H9 (cell line): ENCODE measurements at regions not wholly inside any gene's neighbourhood (a gene's known extent, or its start where the extent isn't known, plus 50 kb on each side); places are given as distances from the start of the nearest gene placed in this dataset.
A peak's percentile ranks its signal among the peaks of the same experiment; 100 is the strongest.

Experiments used
- DNase-seq: peaks from one replicate; pipeline ENCODE4 v3.0.0-alpha.2; 2017
- H2AFZ ChIP-seq: one replicate; pipeline ENCODE4 v1.6.1; 2013; ENCODE audit warnings: mild to moderate bottlenecking, low read length, control low read depth, moderate library complexity
- H2AK5ac ChIP-seq: 2 replicates; pipeline ENCODE4 v1.6.1; 2013; ENCODE audit warnings: low read length, control low read depth, mixed read lengths; ENCODE audit not compliant: insufficient read length
- H2BK120ac ChIP-seq: one replicate; pipeline ENCODE4 v1.6.1; 2013; ENCODE audit warnings: low read depth, mild to moderate bottlenecking, low read length, control low read depth, inconsistent platforms; ENCODE audit not compliant: poor library complexity, severe bottlenecking
- H2BK12ac ChIP-seq: 2 replicates; pipeline ENCODE4 v1.6.1; 2013; ENCODE audit warnings: low read length, control low read depth, mixed read lengths, low read depth; ENCODE audit not compliant: insufficient read length
- H2BK15ac ChIP-seq: 2 replicates; pipeline ENCODE4 v1.6.1; 2013; ENCODE audit warnings: low read depth, low read length, control low read depth
- H2BK20ac ChIP-seq: one replicate; pipeline ENCODE4 v1.6.1; 2013; ENCODE audit warnings: low read depth, mild to moderate bottlenecking, low read length, control low read depth, inconsistent platforms; ENCODE audit not compliant: poor library complexity, severe bottlenecking
- H2BK5ac ChIP-seq: 2 replicates; pipeline ENCODE4 v1.6.1; 2013; ENCODE audit warnings: low read length, control low read depth, mixed read lengths; ENCODE audit not compliant: insufficient read length
- H3K14ac ChIP-seq: 2 replicates; pipeline ENCODE4 v1.6.1; 2013; ENCODE audit warnings: low read length, control low read depth; ENCODE audit not compliant: insufficient read depth
- H3K18ac ChIP-seq: 2 replicates; pipeline ENCODE4 v1.6.1; 2013; ENCODE audit warnings: low read depth, mild to moderate bottlenecking, mixed read lengths, low read length, control low read depth; ENCODE audit not compliant: insufficient read length
- H3K23ac ChIP-seq: 2 replicates; pipeline ENCODE4 v1.6.1; 2013; ENCODE audit warnings: low read length, control low read depth, mixed read lengths, low read depth; ENCODE audit not compliant: insufficient read length
- H3K23me2 ChIP-seq: 2 replicates; pipeline ENCODE4 v1.6.1; 2013; ENCODE audit warnings: low read depth, mild to moderate bottlenecking, mixed read lengths, low read length, control low read depth; ENCODE audit not compliant: insufficient read length, poor library complexity, severe bottlenecking
- H3K27ac ChIP-seq: 2 replicates; pipeline ENCODE4 v1.5.1; 2013; ENCODE audit warnings: low read length, control low read depth, mixed read lengths, low read depth; ENCODE audit not compliant: insufficient read length
- H3K27me3 ChIP-seq: 2 replicates; pipeline ENCODE4 v1.6.1; 2013; ENCODE audit warnings: low read length, control low read depth, inconsistent platforms; ENCODE audit not compliant: insufficient read depth
- H3K4ac ChIP-seq: 2 replicates; pipeline ENCODE4 v1.6.1; 2013; ENCODE audit warnings: low read depth, mild to moderate bottlenecking, control low read depth, inconsistent platforms, low read length, moderate library complexity
- H3K4me1 ChIP-seq: 2 replicates; pipeline ENCODE4 v1.6.1; 2013; ENCODE audit warnings: low read length, control low read depth, inconsistent platforms; ENCODE audit not compliant: insufficient read depth
- H3K4me2 ChIP-seq: 2 replicates; pipeline ENCODE4 v1.6.1; 2013; ENCODE audit warnings: low read length, control low read depth, mixed read lengths; ENCODE audit not compliant: insufficient read length, insufficient read depth
- H3K56ac ChIP-seq: 2 replicates; pipeline ENCODE4 v1.6.1; 2013; ENCODE audit warnings: low read depth, mild to moderate bottlenecking, mixed read lengths, low read length, control low read depth; ENCODE audit not compliant: insufficient read length
- H3K79me1 ChIP-seq: 2 replicates; pipeline ENCODE4 v1.6.1; 2013; ENCODE audit warnings: low read depth, mild to moderate bottlenecking, moderate library complexity, low read length, control low read depth, inconsistent platforms; ENCODE audit not compliant: insufficient read depth, poor library complexity, severe bottlenecking
- H3K79me2 ChIP-seq: 2 replicates; pipeline ENCODE4 v1.6.1; 2013; ENCODE audit warnings: low read length, control low read depth, inconsistent platforms; ENCODE audit not compliant: insufficient read depth
- H3K9ac ChIP-seq: 2 replicates; pipeline ENCODE4 v1.6.1; 2013; ENCODE audit warnings: low read length, control low read depth, mixed read lengths; ENCODE audit not compliant: insufficient read length; ENCODE audit errors: extremely low read depth
- H3K9me3 ChIP-seq: one replicate; pipeline ENCODE4 v1.6.1; 2013; ENCODE audit warnings: low read depth, low read length, inconsistent platforms; ENCODE audit not compliant: control insufficient read depth
- H3T11ph ChIP-seq: one replicate; pipeline ENCODE4 v1.6.1; 2013; ENCODE audit warnings: mild to moderate bottlenecking, low read length, control low read depth, inconsistent platforms
- H4K20me1 ChIP-seq: one replicate; pipeline ENCODE4 v1.6.1; 2013; ENCODE audit not compliant: control insufficient read depth, insufficient read length, insufficient read depth
- H4K5ac ChIP-seq: 2 replicates; pipeline ENCODE4 v1.6.1; 2013; ENCODE audit warnings: low read depth, mild to moderate bottlenecking, mixed read lengths, low read length, control low read depth; ENCODE audit not compliant: insufficient read length
- H4K8ac ChIP-seq: replicated peaks from 2 replicates; pipeline ENCODE4 v1.6.1; 2013; ENCODE audit warnings: low read length, control low read depth, mixed read lengths, low read depth; ENCODE audit not compliant: insufficient read length
- H4K91ac ChIP-seq: 2 replicates; pipeline ENCODE4 v1.6.1; 2013; ENCODE audit warnings: low read depth, mild to moderate bottlenecking, moderate library complexity, mixed read lengths, low read length, control low read depth; ENCODE audit not compliant: insufficient read length
- H3K27ac Mint-ChIP-seq, 3 experiments: 2 replicates in 2 of 3; 3 replicates in 1 of 3; pipeline ENCODE4 v1.8.0; 2020 to 2021; ENCODE audit warnings: mixed read lengths in 3 of 3, mild to moderate bottlenecking in 1 of 3, moderate library complexity in 1 of 3
- H3K27me3 Mint-ChIP-seq: 2 replicates; pipeline ENCODE4 v1.8.0; 2021; ENCODE audit warnings: low read depth, mild to moderate bottlenecking, moderate library complexity, mixed read lengths
- H3K36me3 Mint-ChIP-seq, 3 experiments: 2 replicates in 2 of 3; 3 replicates in 1 of 3; pipeline ENCODE4 v1.8.0; 2020 to 2021; ENCODE audit warnings: low read depth in 3 of 3, mixed read lengths in 3 of 3; ENCODE audit not compliant: insufficient read depth in 1 of 3
- H3K4me1 Mint-ChIP-seq, 2 experiments: 2 replicates each; pipeline ENCODE4 v1.8.0; 2020; ENCODE audit warnings: mixed read lengths in 2 of 2
- H3K4me3 Mint-ChIP-seq, 2 experiments: 2 replicates in 1 of 2; 3 replicates in 1 of 2; pipeline ENCODE4 v1.8.0; 2020 to 2021; ENCODE audit warnings: mild to moderate bottlenecking in 2 of 2, mixed read lengths in 2 of 2, moderate library complexity in 1 of 2
- H3K9me3 Mint-ChIP-seq, 2 experiments: 2 replicates in 1 of 2; 3 replicates in 1 of 2; pipeline ENCODE4 v1.8.0; 2020; ENCODE audit warnings: mild to moderate bottlenecking in 2 of 2, mixed read lengths in 2 of 2, moderate library complexity in 1 of 2
- WGBS: extraction: QIAGEN DNeasy Blood & Tissue Kit; methylation state at CpG from one replicate; pipeline ENCODE4 v1.1.7; 2013; ENCODE audit warnings: missing lambda C conversion rate, low lambda C conversion rate, mixed read lengths; ENCODE audit not compliant: insufficient read length; ENCODE audit errors: extremely low coverage; 5-methylcytosine and 5-hydroxymethylcytosine counted together
- TF ChIP-seq, protein P1 (sequence below): fragments of 200-600 bp; sonication (generic); conservative IDR thresholded peaks from 3 replicates; pipeline ENCODE4 v1.8.0; 2021; ENCODE audit warnings: antibody characterized with exemption, mild to moderate bottlenecking

DNA sequence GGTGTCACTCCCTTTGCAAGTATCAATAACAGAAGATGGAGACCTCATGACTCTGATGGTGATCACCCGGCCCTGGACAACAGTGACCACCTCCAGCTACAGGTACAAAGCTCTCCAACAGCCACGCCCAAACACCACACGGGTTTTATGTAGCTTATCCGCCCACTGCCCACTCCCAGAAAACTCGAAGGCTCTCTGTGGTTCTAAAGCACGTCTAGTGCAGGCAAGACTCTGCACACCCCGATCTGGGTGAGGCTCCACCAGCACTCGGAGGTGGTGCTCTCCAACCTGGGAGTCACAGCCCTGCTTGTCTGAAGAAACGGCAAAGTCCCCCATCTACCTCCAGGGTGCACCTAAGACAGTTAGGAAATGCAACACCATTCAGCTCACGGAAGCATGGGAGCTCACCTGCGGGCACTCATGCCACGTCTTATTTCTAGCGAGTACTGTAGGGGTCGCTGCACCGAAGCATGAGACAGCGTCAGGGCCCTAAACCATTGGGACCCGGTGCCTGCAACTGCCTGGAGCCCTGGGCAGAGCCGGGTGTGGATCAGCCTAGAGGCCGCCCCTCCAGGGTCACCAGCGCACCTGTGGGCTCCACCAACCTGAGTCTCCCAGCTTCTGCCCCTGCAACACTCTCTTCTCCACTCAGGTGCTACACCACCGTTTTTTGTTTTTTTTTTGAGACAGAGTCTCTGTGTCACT is 58.1 kb upstream of the ZNF354A start:
- no peak overlapping the region for H2BK15ac ChIP-seq
- H3K23ac ChIP-seq: no peak overlapping the region
- peaks cover 3% of the 10 kb centered on the region in 2 experiments; a peak in 2 of 4 replicates for H3K4me1 Mint-ChIP-seq
- H3K79me1 ChIP-seq: no peaks in the 10 kb centered on the region
- H3T11ph ChIP-seq: no peak overlapping the region
- H3K9me3 Mint-ChIP-seq: peaks cover 23 to 79% of the 10 kb centered on the region in 2 experiments
- no peaks in the 10 kb centered on the region for H3K27me3 ChIP-seq
- peaks cover 0 to 4% (median 0%) of the 10 kb centered on the region in 3 experiments; a peak in 1 of 7 replicates for H3K36me3 Mint-ChIP-seq
- H3K4me1 ChIP-seq: no peaks in the 10 kb centered on the region
- no peaks in the 10 kb centered on the region for H4K20me1 ChIP-seq
- DNase-seq: peak; percentile 63
- no peak overlapping the region for H3K9ac ChIP-seq
- no peaks in the 10 kb centered on the region for H3K23me2 ChIP-seq
- TF ChIP-seq, protein P1, sequence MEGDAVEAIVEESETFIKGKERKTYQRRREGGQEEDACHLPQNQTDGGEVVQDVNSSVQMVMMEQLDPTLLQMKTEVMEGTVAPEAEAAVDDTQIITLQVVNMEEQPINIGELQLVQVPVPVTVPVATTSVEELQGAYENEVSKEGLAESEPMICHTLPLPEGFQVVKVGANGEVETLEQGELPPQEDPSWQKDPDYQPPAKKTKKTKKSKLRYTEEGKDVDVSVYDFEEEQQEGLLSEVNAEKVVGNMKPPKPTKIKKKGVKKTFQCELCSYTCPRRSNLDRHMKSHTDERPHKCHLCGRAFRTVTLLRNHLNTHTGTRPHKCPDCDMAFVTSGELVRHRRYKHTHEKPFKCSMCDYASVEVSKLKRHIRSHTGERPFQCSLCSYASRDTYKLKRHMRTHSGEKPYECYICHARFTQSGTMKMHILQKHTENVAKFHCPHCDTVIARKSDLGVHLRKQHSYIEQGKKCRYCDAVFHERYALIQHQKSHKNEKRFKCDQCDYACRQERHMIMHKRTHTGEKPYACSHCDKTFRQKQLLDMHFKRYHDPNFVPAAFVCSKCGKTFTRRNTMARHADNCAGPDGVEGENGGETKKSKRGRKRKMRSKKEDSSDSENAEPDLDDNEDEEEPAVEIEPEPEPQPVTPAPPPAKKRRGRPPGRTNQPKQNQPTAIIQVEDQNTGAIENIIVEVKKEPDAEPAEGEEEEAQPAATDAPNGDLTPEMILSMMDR: peak; percentile 46; the same call in 2 of the 3 replicates
- peaks cover 2% of the 10 kb centered on the region; the same call in 1 of the 2 replicates for H3K27me3 Mint-ChIP-seq
- no peaks in the 10 kb centered on the region for H3K9me3 ChIP-seq
- no peak overlapping the region for H3K56ac ChIP-seq
- no peak overlapping the region for H3K4me2 ChIP-seq
- H3K79me2 ChIP-seq: no peaks in the 10 kb centered on the region
- no peak overlapping the region for H2AK5ac ChIP-seq
- no peak overlapping the region for H4K5ac ChIP-seq
- WGBS: no CpG with 5 or more reads among the region's 21 CpGs
- no peak overlapping the region for H3K18ac ChIP-seq
- no peak overlapping the region for H2AFZ ChIP-seq
- no peak overlapping the region for H4K91ac ChIP-seq
- no peak overlapping the region for H2BK12ac ChIP-seq
- no peak overlapping the region for H2BK20ac ChIP-seq
- H2BK120ac ChIP-seq: no peak overlapping the region
- H2BK5ac ChIP-seq: no peak overlapping the region
- no peak overlapping the region for H4K8ac ChIP-seq
- H3K4me3 Mint-ChIP-seq: no peak overlapping the region
- H3K27ac Mint-ChIP-seq: peak overlapping the region in 1 of 3 experiments; percentile 59; a peak in 1 of 7 replicates
- no peak overlapping the region for H3K4ac ChIP-seq
- H3K27ac ChIP-seq: no peak overlapping the region
- no peak overlapping the region for H3K14ac ChIP-seq
